ENCODE measurements at regions not wholly inside any gene's neighbourhood (a gene's known extent, or its start where the extent isn't known, plus 50 kb on each side); places are given as distances from the start of the nearest gene placed in this dataset.
A peak's percentile ranks its signal among the peaks of the same experiment; 100 is the strongest.
"Not testable (repeated sequence)": the region's sequence is repeated elsewhere in the genome, so short reads cannot be mapped to it uniquely, and the experiment has no call there.

- no peak for DNase-seq (ENCODE audit: low read depth in 2 of 2)
These were observed 155.3 kb upstream of the ZNF217 start for GRCh38 chr20:53748821-53749421.

DNA sequence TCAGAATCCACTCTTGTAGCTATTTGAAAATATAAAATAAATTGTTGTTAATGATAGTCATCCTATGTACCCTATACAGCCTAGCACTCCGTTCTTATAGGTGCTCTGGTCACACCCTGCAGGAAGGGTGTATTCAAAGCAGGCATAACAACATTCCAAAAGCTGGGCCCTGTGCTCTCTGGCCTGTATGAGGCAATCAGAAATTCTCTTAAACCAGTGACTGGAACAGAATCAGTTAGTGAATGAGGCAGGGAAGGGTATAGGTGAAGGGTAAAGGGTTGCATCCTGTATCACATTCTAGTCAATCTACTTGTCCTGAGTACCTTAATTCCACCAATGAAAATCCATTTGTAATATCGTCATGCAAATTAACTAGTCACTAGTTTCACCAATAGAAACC is 154.5 kb upstream of the ZNF217 start:
- no peak for DNase-seq (ENCODE audit: low read depth in 2 of 2)

- DNase-seq (ENCODE audit: low read depth in 2 of 2) = no peak
These were observed 150.1 kb upstream of the ZNF217 start for GRCh38 chr20:53743607-53744260.

DNA sequence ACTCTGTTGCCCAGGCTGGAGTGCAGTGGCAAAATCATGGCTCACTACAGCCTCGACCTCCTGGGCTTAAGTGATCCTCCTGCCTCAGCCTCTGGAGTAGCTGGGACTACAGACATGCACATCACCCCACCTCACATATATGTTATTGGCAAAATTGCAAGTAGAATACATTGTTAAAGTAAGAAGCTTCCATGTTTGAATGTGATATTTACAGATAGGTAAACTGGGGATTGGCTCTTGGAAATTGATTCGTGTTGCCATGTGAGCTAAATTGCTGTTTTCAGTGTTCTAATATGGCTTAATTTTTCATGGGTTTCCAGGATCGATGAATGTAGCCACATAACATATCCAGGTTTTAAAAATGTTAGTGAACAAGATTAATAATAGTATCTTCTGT is 149.0 kb upstream of the ZNF217 start:
- DNase-seq (ENCODE audit: low read depth in 2 of 2) = no peak

DNA sequence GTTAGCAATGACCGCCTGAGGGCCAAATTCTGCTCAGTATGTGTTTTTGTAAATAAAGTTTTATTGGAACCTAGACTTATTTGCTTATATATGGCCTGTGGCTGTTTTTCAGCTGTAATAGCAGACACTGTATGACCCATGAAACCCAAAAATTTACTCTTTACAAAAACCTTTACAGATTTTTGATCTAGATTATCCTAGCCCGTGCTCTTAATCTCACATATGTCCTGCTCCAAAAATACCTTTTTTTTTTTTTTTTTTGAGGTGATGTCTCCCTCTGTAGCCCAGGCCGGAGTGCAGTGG is 148.0 kb upstream of the ZNF217 start:
- no peak for DNase-seq (ENCODE audit: low read depth in 2 of 2)

- no peak for DNase-seq (ENCODE audit: low read depth in 2 of 2)
These were observed 146.5 kb upstream of the ZNF217 start for GRCh38 chr20:53739799-53740785.

- DNase-seq (ENCODE audit: low read depth in 2 of 2) = no peak
These were observed 145.5 kb upstream of the ZNF217 start for GRCh38 chr20:53738945-53739798.

- DNase-seq (ENCODE audit: low read depth in 2 of 2) = no peak
These were observed 144.7 kb upstream of the ZNF217 start for GRCh38 chr20:53738039-53738944.

DNA sequence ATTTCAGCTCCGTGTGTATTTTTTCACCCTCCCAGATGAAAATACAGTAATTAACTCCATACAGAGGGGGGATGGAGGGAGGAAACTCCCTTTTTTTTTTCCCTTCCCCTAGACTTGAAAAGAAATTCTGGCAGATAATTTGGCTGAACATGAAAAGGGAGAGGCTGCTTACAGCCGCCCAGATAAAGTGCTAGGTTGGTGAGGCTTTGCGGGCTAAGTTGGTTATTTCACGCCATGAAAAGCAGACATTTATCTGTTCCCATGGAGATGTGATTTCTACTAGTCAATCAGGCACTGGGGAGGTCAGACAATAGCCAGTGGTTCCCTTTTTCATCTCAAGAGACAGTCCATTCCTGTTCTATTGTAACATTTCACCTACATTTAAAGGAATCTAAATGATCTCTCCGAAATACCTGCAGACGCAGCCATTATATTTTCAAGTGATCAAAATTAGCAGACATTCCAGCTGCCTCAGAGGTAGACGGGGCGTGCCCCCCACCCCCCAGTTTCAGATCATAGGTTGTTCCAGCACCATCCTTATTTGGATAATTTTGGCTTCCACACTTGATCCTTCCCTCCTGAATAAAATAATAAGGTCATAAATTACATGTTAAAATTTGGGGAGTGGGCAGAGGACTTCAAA is 143.9 kb upstream of the ZNF217 start:
- DNase-seq (ENCODE audit: low read depth in 2 of 2) = peak in 1 of 2 donors; percentile 23

DNA sequence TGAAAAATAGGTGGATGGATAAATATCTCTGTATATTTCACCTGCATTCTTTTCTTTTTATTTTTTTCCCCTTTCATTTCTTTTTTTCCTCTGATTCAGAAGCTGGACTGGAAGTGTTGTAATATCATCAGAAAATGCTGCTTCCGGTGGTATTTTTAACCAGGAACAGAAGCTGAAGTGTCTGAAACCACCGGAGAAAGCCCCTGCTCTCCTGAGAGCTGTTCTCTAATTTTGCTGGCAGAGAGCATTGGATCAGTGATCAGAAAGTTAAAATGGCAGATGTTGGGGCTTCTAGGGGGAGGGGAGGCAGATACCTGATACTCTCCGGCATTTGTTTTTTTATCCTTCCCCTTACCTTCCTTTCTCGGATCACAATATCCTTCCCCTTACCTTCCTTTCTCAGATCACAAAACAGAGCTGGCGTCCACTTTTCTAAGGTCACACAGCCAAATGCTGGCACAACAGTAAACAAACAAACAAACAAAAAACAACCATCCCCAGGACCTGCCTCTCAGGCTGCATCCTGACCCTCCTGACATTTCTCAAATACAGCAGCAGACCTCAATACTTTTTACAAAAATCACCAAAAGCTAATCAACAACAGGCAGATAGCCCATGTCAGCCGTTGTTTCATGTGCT is 143.2 kb upstream of the ZNF217 start:
- peak; percentile 59 to 68 for DNase-seq (ENCODE audit: low read depth in 2 of 2)

GRCh38 chr20:53736122-53736756 is 142.6 kb upstream of the ZNF217 start:
- no peak for DNase-seq (ENCODE audit: low read depth in 2 of 2)

DNA sequence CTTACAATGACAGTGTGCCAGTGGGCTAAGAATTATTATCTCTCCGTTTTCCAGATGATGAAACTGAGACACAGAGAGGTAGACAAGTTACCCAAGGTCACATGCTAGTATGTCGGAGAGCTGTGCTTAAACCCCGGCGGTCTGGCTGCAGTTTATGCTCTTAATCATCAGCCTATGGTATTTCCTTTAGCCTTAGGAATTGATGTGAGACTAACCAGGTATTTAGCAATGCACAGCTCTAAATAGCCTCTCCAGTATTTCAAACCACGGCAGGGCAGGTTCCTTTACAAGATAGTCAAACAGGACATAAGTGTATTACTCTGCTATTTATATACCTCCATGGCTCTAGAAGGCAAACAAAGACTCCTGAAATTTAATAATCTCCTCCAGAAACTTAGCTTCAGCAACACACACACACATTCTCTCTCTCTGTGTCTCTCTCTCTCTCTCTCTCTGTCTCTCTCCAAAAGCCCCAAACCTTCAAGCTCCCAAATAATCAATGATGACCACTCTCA is 142.0 kb upstream of the ZNF217 start:
- DNase-seq (ENCODE audit: low read depth in 2 of 2) = peak in 1 of 2 donors; percentile 78

- no peak for DNase-seq (ENCODE audit: low read depth in 2 of 2)
These were observed 140.5 kb upstream of the ZNF217 start for GRCh38 chr20:53734006-53734688.

DNA sequence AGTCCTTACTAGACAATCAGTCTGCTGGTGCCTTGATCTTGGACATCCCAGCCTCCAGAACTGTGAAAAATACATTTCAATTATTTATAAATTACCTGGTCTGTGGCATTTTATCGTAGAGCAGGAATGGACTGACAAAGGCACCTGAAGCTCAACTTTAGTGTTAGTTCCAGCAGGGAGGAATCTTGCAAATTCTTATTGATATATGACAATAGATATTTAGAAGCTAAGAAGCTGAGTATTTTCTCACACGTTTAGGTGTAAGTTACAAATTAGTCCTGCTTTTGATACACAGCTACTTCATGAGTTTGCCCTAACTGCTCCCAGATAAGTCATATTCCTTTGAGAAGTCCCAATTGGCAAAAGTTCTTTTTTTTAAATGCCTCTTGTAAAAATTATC is 138.0 kb upstream of the ZNF217 start:
- DNase-seq (ENCODE audit: low read depth in 2 of 2) = no peak

DNA sequence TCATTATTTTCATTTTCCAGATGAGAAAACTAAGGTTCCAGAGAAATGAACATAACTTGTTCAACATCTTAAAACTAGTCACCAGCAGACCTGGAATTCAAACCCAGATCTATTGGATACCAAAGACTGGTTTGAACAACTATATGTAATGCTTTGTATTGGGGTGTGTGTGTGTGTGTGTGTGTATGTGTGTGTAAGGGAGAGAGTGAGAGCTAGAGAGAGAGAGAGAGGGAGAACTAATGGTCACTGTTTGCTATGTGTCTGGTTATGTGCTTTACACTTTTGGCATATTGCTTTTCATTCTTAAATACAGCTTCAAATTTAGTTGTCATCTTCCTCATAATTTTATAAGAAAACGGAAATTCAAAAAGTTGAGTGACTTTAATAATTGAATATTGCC is 134.7 kb upstream of the ZNF217 start:
- DNase-seq (ENCODE audit: low read depth in 2 of 2) = no peak

DNA sequence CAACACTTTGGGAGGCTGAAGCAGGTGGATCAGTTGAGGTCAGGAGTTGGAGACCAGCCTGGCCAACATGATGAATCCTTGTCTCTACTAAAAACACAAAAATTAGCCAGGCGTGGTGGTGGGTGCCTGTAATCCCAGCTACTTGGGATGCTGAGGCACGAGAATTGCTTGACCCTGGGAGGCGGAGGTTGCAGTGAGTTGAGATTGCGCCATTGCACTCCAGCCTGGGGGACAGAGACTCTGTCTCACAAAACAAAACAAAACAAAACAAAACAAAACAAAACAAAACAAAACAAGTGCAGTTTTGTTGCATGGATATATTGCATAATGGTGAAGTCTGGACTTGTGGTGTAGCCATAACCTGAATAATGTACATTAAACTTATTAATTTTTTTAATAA is 133.6 kb upstream of the ZNF217 start:
- DNase-seq (ENCODE audit: low read depth in 2 of 2) = not testable (repeated sequence)

DNA sequence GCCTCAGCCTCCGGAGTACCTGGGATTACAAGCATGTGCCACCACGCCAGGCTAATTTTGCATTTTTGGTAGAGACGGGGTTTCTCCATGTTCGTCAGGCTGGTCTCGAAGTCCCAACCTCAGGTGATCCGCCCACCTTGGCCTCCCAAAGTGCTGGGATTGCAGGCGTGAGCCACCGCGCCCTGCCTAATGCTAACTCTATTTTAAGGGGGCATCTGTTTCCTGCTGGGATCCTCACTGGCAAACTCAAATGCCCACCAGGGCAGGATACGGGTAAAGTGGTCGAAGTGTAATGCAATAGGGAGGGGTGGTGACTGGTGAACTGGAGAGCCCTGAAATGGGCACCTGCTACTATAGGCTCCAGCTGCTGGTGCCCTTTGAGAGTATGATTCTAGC is 131.9 kb upstream of the ZNF217 start:
- no peak for DNase-seq (ENCODE audit: low read depth in 2 of 2)

- DNase-seq (ENCODE audit: low read depth in 2 of 2) = peak; percentile 72 to 93
These were observed 130.0 kb upstream of the ZNF217 start for GRCh38 chr20:53723621-53724020.

Measured in lung microvascular endothelial cell (primary cell).